Activated naive CD4-positive, alpha-beta T cell treated with anti-CD3 and anti-CD28 coated beads, Interleukin-2, amount 10 ng/mL, durations not matched to agents 7 days and 5 days (primary cell): ENCODE measurements at regions not wholly inside any gene's neighbourhood (a gene's known extent, or its start where the extent isn't known, plus 50 kb on each side); places are given as distances from the start of the nearest gene placed in this dataset.

ENCODE experiments used
- CTCF ChIA-PET: fragments of 350-600 bp; sonication (Branson Sonifier 250); formaldehyde crosslinking; loops from one replicate; lab custom pipeline; 2021; ENCODE audit warnings: antibody characterized with exemption; lab: Charles Lee
- DNase-seq: peaks from one replicate; pipeline ENCODE4 v3.0.0-alpha.2; 2020
- H3K27ac Mint-ChIP-seq: one replicate; pipeline ENCODE4 v1.8.0; 2021; ENCODE audit warnings: mild to moderate bottlenecking, moderate library complexity, mixed read lengths
- H3K27me3 Mint-ChIP-seq: one replicate; pipeline ENCODE4 v1.8.0; 2021; ENCODE audit warnings: mild to moderate bottlenecking, mixed read lengths
- H3K36me3 Mint-ChIP-seq: one replicate; pipeline ENCODE4 v1.8.0; 2021; ENCODE audit warnings: mixed read lengths
- H3K4me1 Mint-ChIP-seq: one replicate; pipeline ENCODE4 v1.8.0; 2021; ENCODE audit warnings: mixed read lengths
- H3K4me3 Mint-ChIP-seq: one replicate; pipeline ENCODE4 v1.8.0; 2021; ENCODE audit warnings: mild to moderate bottlenecking, moderate library complexity, mixed read lengths
- H3K9me3 Mint-ChIP-seq: one replicate; pipeline ENCODE4 v1.8.0; 2021; ENCODE audit warnings: mixed read lengths

- H3K4me1 Mint-ChIP-seq: no peaks in the 10 kb centered on the region
- H3K4me3 Mint-ChIP-seq: no peak overlapping the region
- no peaks in the 10 kb centered on the region for H3K36me3 Mint-ChIP-seq
- CTCF ChIA-PET: interaction anchor here (1.3 kb wide), 1 partner anchor 240 kb away, joined by 3 read pairs; no protein-coding TSS in a partner anchor
- H3K27ac Mint-ChIP-seq: no peak overlapping the region
- H3K9me3 Mint-ChIP-seq: no peaks in the 10 kb centered on the region
- H3K27me3 Mint-ChIP-seq: no peaks in the 10 kb centered on the region
- no peak for DNase-seq
These were observed 181.7 kb upstream of the MIR17HG start for GRCh38 chr13:91165758-91166157.

DNA sequence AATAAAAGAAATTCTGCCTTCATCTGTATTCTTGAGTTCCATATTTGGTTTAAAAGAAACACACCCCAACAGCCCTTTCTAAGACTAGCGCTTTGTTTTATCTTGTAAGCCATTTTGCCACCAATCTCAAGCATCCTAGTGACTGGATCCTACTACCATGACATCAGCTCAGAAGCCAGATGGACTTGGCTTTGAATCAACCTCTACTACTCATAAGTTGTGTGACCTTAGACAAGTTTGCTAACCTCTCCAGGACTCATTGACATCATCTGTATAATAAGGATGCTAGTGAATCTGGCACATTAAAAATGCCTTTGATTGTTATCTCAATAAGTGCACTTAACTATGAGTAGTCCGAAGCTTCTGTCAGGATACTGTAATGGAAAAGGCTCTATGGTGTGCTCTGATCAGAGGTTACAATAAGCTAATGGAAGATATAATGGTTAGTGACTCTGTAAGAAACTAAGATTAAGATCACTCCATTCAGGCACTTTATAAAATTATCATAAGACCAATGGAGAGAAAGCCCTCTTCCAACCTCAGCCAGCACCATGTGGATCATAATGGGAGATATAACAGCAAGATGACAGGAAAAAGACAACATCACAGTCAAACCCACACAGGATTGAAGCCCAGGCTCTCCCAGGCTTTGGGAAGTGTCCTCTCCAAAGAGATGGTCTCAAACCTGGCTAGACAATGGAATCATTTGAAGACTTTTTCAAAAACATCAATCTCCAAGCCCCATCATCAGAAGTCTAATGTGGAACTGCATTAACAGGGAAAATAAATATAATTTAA is 180.6 kb upstream of the MIR17HG start:
- CTCF ChIA-PET: interaction anchor here (1.2 to 1.3 kb wide), 2 partner anchors 32 to 239 kb away, joined by 3 read pairs; no protein-coding TSS in a partner anchor
- DNase-seq: no peak
- no peaks in the 10 kb centered on the region for H3K36me3 Mint-ChIP-seq
- H3K9me3 Mint-ChIP-seq: no peaks in the 10 kb centered on the region
- H3K4me3 Mint-ChIP-seq: no peak overlapping the region
- no peaks in the 10 kb centered on the region for H3K27me3 Mint-ChIP-seq
- H3K27ac Mint-ChIP-seq: no peak overlapping the region
- H3K4me1 Mint-ChIP-seq: no peaks in the 10 kb centered on the region

- Mint-ChIP-seq H3K36me3 (no peaks in the 10 kb centered on the region), H3K27me3 (no peaks in the 10 kb centered on the region), H3K27ac (no peak overlapping the region), H3K9me3 (no peaks in the 10 kb centered on the region), H3K4me3 (no peak overlapping the region), H3K4me1 (no peaks in the 10 kb centered on the region)
- CTCF ChIA-PET: interaction anchor here (1.2 kb wide), 1 partner anchor 33 kb away, joined by 3 read pairs; no protein-coding TSS in a partner anchor
- DNase-seq: no peak
These were observed 179.6 kb upstream of the MIR17HG start for GRCh38 chr13:91167706-91168385.

DNA sequence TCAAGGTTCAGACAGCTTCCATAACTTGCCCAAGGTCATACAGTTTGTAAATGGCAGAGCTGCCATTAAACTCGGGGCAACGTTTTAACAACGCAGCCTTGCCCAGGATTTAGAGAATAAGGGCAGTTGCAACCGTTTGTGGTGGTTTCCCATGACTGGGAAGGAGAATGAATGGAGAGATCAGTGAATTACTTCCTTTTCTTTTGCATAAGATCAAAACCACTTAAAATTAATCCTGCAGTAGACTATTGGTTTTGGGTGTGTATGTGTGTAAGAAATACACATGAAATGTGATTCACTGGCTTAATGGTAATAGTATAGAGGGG is 179.1 kb upstream of the MIR17HG start:
- no peak overlapping the region for H3K4me3 Mint-ChIP-seq
- no peaks in the 10 kb centered on the region for H3K27me3 Mint-ChIP-seq
- no peak overlapping the region for H3K27ac Mint-ChIP-seq
- no peaks in the 10 kb centered on the region for H3K9me3 Mint-ChIP-seq
- no peaks in the 10 kb centered on the region for H3K4me1 Mint-ChIP-seq
- no peak for DNase-seq
- H3K36me3 Mint-ChIP-seq: no peaks in the 10 kb centered on the region
- CTCF ChIA-PET: no interaction called here

DNA sequence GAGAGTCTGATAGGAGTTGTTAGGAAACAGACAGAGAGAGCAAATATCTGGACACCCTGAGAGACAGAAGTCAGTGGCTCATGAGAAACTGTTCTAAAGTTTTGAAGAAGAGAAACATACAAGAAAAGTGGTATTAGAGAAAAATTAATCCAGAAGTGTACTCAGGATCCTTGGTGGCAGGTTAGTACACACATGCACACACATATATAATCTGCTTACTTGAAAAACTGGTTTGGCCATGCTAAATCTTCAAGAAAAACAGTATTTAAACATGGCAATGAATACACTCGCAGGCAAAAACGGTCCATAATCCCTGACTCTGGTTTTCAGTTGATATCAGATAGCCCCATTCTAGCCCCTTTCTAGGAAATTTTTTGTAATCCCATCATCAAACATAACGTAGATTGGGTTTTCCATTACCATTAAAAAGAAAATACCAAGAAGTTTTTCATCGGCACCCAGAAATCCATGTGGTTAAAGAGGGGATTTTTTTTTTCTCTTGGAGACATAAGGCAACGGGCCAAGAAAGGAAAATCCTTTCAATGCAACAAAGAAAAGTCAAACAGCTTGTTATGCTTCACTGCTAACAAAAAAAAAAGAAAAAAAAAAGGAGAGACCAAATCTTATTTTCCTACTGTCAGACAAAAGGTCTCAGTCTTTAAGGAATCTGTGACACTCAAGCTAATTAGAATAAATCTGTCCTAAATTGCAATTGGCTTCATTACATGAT is 178.0 kb upstream of the MIR17HG start:
- Mint-ChIP-seq H3K4me1 (no peaks in the 10 kb centered on the region), H3K36me3 (no peaks in the 10 kb centered on the region), H3K4me3 (no peak overlapping the region), H3K27me3 (peaks cover under 1% of the 10 kb centered on the region), H3K9me3 (no peaks in the 10 kb centered on the region), H3K27ac (no peak overlapping the region)
- DNase-seq: no peak
- CTCF ChIA-PET: no interaction called here

DNA sequence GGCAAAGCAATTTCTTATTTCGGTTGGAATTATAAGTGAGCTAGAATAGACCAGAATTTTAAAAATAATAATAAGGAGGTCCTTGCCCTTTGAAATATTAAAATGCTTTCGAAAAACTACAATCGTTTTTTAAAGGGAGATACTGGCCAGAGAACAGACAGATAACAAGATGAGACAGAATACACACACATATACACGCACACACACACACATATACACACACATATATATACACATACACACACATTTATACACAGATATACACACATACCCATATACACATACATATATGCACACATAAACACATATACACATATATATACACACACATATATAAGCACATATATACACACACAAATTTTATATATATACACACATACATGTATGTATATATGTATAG is 175.3 kb upstream of the MIR17HG start:
- no peak for DNase-seq
- no peaks in the 10 kb centered on the region for H3K9me3 Mint-ChIP-seq
- CTCF ChIA-PET: no interaction called here
- H3K36me3 Mint-ChIP-seq: no peaks in the 10 kb centered on the region
- peaks cover 18% of the 10 kb centered on the region for H3K27me3 Mint-ChIP-seq
- no peak overlapping the region for H3K4me3 Mint-ChIP-seq
- H3K4me1 Mint-ChIP-seq: no peaks in the 10 kb centered on the region
- no peak overlapping the region for H3K27ac Mint-ChIP-seq

DNA sequence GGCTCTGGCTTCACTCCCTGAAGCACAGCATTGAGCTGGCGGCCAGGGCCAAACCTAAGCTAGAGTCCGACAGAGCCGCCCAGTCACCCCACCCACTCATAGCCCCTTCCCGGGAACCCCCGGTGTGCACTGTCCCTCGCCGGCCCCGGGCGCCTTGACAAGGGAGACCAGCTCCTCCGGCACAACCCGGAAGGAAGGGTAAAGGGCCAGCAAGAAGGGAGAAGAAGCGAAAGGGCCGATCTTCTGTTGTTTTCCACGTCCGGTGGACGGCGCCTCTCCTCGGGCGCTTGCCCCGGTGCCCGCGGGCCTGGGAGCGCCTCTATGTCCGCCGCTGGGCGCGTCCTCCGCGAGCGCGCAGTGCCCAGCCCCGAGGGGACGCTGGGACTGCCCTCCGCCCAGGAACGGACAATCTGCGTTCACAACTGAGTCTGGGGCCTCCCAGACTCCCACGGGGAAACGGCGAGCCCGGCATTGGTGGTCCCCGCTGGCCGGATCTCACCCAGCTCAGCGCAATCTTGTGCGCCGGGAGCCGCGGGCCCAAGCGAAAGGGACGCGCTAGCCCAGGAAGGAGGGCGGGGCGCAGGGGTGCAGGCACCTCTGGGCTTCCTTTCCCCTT is 172.5 kb upstream of the MIR17HG start:
- Mint-ChIP-seq H3K4me3 (no peak overlapping the region), H3K27me3 (peaks cover 18% of the 10 kb centered on the region), H3K9me3 (no peaks in the 10 kb centered on the region), H3K4me1 (no peaks in the 10 kb centered on the region), H3K36me3 (no peaks in the 10 kb centered on the region), H3K27ac (no peak overlapping the region)
- CTCF ChIA-PET: no interaction called here
- DNase-seq: no peak

DNA sequence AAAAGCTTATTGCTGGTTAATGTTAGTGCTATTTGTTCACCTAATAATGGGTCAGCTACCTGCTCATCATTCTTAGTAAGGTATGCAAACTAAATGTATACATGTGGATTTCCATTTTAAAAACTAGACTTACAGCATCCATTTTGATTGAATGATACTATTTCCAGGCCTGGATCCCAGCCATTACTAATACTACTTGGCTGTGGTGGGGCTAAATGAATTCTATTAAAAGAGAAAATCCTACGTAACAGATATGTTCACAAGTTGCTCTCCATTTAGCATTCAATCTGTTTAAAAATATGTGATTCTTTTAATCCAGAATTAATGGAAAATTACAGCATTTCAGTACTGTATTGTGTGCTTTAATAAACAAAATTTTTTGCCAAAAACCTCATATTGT is 169.4 kb upstream of the MIR17HG start:
- Mint-ChIP-seq H3K4me1 (no peaks in the 10 kb centered on the region), H3K36me3 (no peaks in the 10 kb centered on the region), H3K27ac (no peak overlapping the region), H3K4me3 (no peak overlapping the region), H3K9me3 (no peaks in the 10 kb centered on the region), H3K27me3 (peaks cover 18% of the 10 kb centered on the region)
- CTCF ChIA-PET: no interaction called here
- no peak for DNase-seq

- H3K4me1 Mint-ChIP-seq: no peaks in the 10 kb centered on the region
- CTCF ChIA-PET: no interaction called here
These were observed 165.6 kb upstream of the MIR17HG start for GRCh38 chr13:91181892-91182291.

DNA sequence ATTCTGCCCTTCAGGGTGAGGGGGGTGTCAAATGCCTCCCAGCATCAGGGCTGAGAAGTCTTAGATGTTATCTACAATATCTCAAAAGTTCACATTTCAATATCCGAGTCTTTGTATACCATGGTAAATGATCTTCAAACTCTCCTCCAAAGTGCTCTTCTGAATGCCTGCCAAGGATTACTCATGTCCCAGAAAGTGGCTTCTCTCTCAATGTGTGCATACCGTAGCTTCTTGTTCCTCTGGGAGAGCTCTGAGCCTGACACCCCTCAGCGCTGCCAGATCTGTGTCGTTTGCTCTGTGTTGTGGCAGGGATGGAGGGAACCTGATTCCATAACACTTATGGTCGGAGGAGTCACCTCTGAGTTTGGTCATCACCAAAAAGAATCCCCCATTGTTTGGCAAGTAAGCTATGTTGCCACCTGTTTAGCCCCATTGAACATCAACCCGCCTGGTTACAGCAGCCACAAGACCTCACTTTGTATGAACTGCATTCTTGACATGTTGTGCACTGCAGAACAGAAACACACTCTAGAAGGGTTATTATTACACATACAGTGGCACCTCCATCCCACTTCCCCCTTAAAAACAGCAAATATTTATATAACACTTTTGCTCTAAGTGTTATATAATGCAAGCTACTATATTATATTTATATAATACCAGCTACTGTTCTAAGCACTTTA is 163.1 kb upstream of the MIR17HG start:
- no peak for DNase-seq
- Mint-ChIP-seq H3K9me3 (no peaks in the 10 kb centered on the region), H3K36me3 (no peaks in the 10 kb centered on the region), H3K27ac (no peak overlapping the region), H3K4me1 (no peaks in the 10 kb centered on the region), H3K27me3 (no peaks in the 10 kb centered on the region), H3K4me3 (no peak overlapping the region)
- CTCF ChIA-PET: no interaction called here

More at GRCh38 chr13:91181892-91182291, 165.6 kb upstream of the MIR17HG start:
- Mint-ChIP-seq H3K27me3 (no peaks in the 10 kb centered on the region), H3K4me3 (no peak overlapping the region), H3K9me3 (no peaks in the 10 kb centered on the region), H3K36me3 (no peaks in the 10 kb centered on the region), H3K27ac (no peak overlapping the region)
- no peak for DNase-seq

DNA sequence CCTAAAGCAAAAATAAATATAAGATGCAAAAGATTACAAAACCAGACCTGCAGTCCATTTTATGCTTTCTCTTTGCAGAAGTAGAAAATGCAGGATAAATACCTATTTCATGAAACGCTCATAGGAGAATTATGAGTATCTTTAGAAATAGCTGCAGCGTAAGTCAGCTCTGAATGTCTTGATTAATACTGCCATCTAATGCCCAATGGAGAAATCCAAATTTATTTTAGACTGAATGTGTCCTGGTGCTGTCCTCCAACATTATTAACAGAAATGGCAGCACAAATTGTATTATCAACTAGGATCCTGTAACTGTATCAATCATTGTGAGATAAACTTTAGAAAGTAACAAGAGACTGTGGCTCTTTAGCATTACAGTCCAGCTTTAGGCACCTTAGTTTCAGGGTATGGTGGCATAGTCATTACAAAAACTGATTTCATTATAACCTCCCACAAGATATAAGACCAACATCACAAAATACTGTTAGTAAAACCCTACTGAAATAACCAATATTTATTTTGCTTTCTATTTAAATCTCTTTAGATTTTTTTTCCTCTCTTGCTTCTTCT is 162.1 kb upstream of the MIR17HG start:
- Mint-ChIP-seq H3K27me3 (peaks cover 3% of the 10 kb centered on the region), H3K36me3 (no peaks in the 10 kb centered on the region), H3K4me1 (no peaks in the 10 kb centered on the region), H3K9me3 (no peaks in the 10 kb centered on the region), H3K27ac (no peak overlapping the region), H3K4me3 (no peak overlapping the region)
- no peak for DNase-seq
- CTCF ChIA-PET: interaction anchor here (1.0 kb wide), 1 partner anchor 9 kb away, joined by 3 read pairs; no protein-coding TSS in a partner anchor

DNA sequence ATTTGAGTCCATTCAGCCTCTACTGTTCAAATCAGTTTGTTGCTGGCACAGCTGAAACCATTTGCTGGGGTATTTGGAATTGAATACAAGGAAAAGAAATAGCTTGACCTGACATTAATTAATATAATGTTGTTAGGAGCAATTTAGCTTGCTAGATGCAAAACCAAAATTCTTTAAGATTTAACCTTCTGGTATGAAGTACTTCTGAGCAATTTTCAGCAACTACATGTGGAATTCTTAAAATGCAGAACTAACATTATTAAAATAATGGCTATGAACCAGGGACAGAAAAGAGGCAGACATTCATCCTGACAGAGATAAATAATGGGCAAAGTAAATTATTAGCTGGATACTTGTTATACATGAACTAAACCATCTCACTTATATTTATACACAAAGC is 160.0 kb upstream of the MIR17HG start:
- DNase-seq: no peak
- peaks cover 3% of the 10 kb centered on the region for H3K27me3 Mint-ChIP-seq
- no peak overlapping the region for H3K4me3 Mint-ChIP-seq
- H3K9me3 Mint-ChIP-seq: no peaks in the 10 kb centered on the region
- H3K36me3 Mint-ChIP-seq: no peaks in the 10 kb centered on the region
- CTCF ChIA-PET: no interaction called here
- no peaks in the 10 kb centered on the region for H3K4me1 Mint-ChIP-seq
- no peak overlapping the region for H3K27ac Mint-ChIP-seq

DNA sequence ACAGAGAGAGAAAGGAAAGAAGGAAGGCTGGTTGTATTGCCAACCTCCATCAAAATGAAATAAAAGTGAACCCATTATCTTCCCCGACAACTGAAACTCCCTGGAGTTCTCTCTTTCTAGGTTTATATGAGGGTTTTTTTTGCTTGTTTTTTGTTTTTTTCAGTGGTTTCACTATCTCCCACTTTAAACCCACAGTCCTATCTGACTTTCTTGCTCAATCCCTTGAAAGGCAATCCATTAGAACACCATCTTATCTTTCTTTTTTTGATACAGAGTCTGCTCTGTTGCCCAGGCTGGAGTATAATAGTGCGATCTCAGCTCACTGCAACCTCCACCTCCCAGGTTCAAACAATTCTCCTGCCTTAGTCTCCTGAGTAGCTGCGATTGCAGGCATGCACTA is 158.0 kb upstream of the MIR17HG start:
- CTCF ChIA-PET: no interaction called here
- Mint-ChIP-seq H3K9me3 (no peaks in the 10 kb centered on the region), H3K27me3 (peaks cover 3% of the 10 kb centered on the region), H3K36me3 (no peaks in the 10 kb centered on the region), H3K4me1 (no peaks in the 10 kb centered on the region), H3K4me3 (no peak overlapping the region), H3K27ac (no peak overlapping the region)
- DNase-seq: no peak
